ENCODE measurements at regions not wholly inside any gene's neighbourhood (a gene's known extent, or its start where the extent isn't known, plus 50 kb on each side); places are given as distances from the start of the nearest gene placed in this dataset.

DNA sequence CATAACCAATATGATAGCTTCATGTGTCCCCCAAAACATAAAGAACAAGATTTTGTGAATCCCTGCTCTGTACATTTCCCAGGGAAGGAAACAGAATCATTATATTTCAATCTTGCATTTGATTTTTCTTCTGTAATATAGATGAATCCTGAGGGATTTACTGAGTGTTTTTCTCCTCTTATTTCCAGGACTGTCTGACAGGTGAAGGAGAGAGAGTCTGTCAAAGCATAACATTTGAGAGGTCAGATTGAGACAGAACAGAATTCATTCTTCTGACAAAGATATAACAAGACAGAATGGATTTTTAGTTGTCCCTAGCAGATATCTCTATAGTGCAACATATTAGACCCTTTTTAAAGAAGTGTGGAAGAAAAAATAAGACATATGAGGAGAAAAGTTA lies 354.5 kb upstream of the IZUMO3 start:
- FAIRE-seq (no peak), DNase-seq (ENCODE audit: low read depth, low spot score) (no peak)
- Histone ChIP-seq H3K27me3 (ENCODE audit: control insufficient read depth, extremely low read depth, insufficient read depth, low read length) (no peaks in the 10 kb centered on the region), H3K4me3 (ENCODE audit: control insufficient read depth in 2 of 3, extremely low read depth in 1 of 3, insufficient read depth in 2 of 3, low read depth in 1 of 3, low read length in 3 of 3) (no peak overlapping the region), H4K20me1 (ENCODE audit: control insufficient read depth, extremely low read depth, insufficient read depth, low read length) (no peaks in the 10 kb centered on the region), H3K9me3 (ENCODE audit: control insufficient read depth, low read depth, low read length) (no peaks in the 10 kb centered on the region), H3K9me1 (ENCODE audit: control insufficient read depth, extremely low read depth, insufficient read depth, low read length) (no peaks in the 10 kb centered on the region), H3K79me2 (ENCODE audit: control insufficient read depth, insufficient read depth, low read length) (no peaks in the 10 kb centered on the region), H3K36me3 (ENCODE audit: control insufficient read depth in 2 of 2, extremely low read depth in 1 of 2, insufficient read depth in 2 of 2, low read length in 2 of 2) (no peaks in the 10 kb centered on the region), H3K27ac (ENCODE audit: control insufficient read depth, insufficient read depth, low read length) (no peak overlapping the region), H3K4me2 (ENCODE audit: control insufficient read depth, extremely low read depth, insufficient read depth, low read depth, low read length) (no peak overlapping the region), H3K4me1 (ENCODE audit: control insufficient read depth, extremely low read depth, insufficient read depth, low read length) (no peaks in the 10 kb centered on the region), H3K9ac (ENCODE audit: control insufficient read depth, extremely low read depth, insufficient read depth, low read length) (no peak overlapping the region), H2AFZ (ENCODE audit: control insufficient read depth, low read length) (no peak overlapping the region)
- TF ChIP-seq, protein P1, sequence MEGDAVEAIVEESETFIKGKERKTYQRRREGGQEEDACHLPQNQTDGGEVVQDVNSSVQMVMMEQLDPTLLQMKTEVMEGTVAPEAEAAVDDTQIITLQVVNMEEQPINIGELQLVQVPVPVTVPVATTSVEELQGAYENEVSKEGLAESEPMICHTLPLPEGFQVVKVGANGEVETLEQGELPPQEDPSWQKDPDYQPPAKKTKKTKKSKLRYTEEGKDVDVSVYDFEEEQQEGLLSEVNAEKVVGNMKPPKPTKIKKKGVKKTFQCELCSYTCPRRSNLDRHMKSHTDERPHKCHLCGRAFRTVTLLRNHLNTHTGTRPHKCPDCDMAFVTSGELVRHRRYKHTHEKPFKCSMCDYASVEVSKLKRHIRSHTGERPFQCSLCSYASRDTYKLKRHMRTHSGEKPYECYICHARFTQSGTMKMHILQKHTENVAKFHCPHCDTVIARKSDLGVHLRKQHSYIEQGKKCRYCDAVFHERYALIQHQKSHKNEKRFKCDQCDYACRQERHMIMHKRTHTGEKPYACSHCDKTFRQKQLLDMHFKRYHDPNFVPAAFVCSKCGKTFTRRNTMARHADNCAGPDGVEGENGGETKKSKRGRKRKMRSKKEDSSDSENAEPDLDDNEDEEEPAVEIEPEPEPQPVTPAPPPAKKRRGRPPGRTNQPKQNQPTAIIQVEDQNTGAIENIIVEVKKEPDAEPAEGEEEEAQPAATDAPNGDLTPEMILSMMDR (optimal IDR thresholded peaks at IDR 0.05 in 1 of 3, IDR thresholded peaks at IDR 0.05 in 1 of 3, conservative IDR thresholded peaks at IDR 0.05 in 1 of 3; ENCODE audit: extremely low read depth in 1 of 3, insufficient read depth in 2 of 3, low read length in 3 of 3) = no peak
- no peak for TF ChIP-seq EZH2 (IDR thresholded peaks at IDR 0.05; ENCODE audit: low read length)
- dilution Hi-C loops (cut with MboI; ENCODE audit: extremely low pct_ligation_motif_present, low sequenced_read_pairs) = no loop called here

DNA sequence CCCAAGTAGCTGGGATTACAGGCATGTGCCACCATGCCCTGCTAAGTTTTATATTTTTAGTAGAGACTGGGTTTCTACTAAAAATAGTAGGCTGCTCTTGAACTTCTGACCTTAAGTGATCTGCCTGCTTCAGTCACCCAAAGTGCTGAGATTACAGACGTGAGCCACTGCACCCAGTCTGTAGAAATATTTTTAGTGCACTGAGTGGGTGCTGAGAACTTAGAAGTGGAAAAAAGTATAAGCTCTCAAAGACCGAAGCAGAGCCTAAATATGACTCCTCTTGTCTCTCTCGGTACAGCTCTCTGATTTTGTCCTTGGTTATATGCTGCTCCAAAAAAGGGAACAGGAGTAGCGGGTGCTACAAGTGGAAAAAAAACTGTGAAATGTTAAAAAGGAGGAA lies 353.8 kb upstream of the IZUMO3 start:
- Histone ChIP-seq H3K27ac (ENCODE audit: control insufficient read depth, insufficient read depth, low read length) (no peak overlapping the region), H3K4me3 (ENCODE audit: control insufficient read depth in 2 of 3, extremely low read depth in 1 of 3, insufficient read depth in 2 of 3, low read depth in 1 of 3, low read length in 3 of 3) (no peak overlapping the region), H3K36me3 (ENCODE audit: control insufficient read depth in 2 of 2, extremely low read depth in 1 of 2, insufficient read depth in 2 of 2, low read length in 2 of 2) (no peaks in the 10 kb centered on the region), H3K4me2 (ENCODE audit: control insufficient read depth, extremely low read depth, insufficient read depth, low read depth, low read length) (no peak overlapping the region), H2AFZ (ENCODE audit: control insufficient read depth, low read length) (no peak overlapping the region), H3K9me1 (ENCODE audit: control insufficient read depth, extremely low read depth, insufficient read depth, low read length) (no peaks in the 10 kb centered on the region), H3K9me3 (ENCODE audit: control insufficient read depth, low read depth, low read length) (no peaks in the 10 kb centered on the region), H3K9ac (ENCODE audit: control insufficient read depth, extremely low read depth, insufficient read depth, low read length) (no peak overlapping the region), H3K27me3 (ENCODE audit: control insufficient read depth, extremely low read depth, insufficient read depth, low read length) (no peaks in the 10 kb centered on the region), H3K4me1 (ENCODE audit: control insufficient read depth, extremely low read depth, insufficient read depth, low read length) (no peaks in the 10 kb centered on the region), H3K79me2 (ENCODE audit: control insufficient read depth, insufficient read depth, low read length) (no peaks in the 10 kb centered on the region), H4K20me1 (ENCODE audit: control insufficient read depth, extremely low read depth, insufficient read depth, low read length) (no peaks in the 10 kb centered on the region)
- FAIRE-seq = no peak
- dilution Hi-C loops (cut with MboI; ENCODE audit: extremely low pct_ligation_motif_present, low sequenced_read_pairs) = no loop called here
- DNase-seq (ENCODE audit: low read depth, low spot score) = no peak
- no peak for TF ChIP-seq EZH2 (IDR thresholded peaks at IDR 0.05; ENCODE audit: low read length)
- TF ChIP-seq, protein P1 (optimal IDR thresholded peaks at IDR 0.05 in 1 of 3, IDR thresholded peaks at IDR 0.05 in 1 of 3, conservative IDR thresholded peaks at IDR 0.05 in 1 of 3; ENCODE audit: extremely low read depth in 1 of 3, insufficient read depth in 2 of 3, low read length in 3 of 3) = no peak
